Karpas-422 (cell line): ENCODE measurements at regions not wholly inside any gene's neighbourhood (a gene's known extent, or its start where the extent isn't known, plus 50 kb on each side); places are given as distances from the start of the nearest gene placed in this dataset.

ENCODE experiments used
- DNase-seq: peaks from one replicate; pipeline ENCODE4 v3.0.0-alpha.2; 2015
- H2AFZ ChIP-seq: fragments of 200-600 bp; sonication (generic); 2 replicates; pipeline ENCODE4 v1.6.1; 2014; ENCODE audit warnings: antibody characterized with exemption, low read length, mixed read lengths
- H3K27ac ChIP-seq: fragments of 200-600 bp; sonication (generic); 2 replicates; pipeline ENCODE4 v1.5.1; 2014; ENCODE audit warnings: mild to moderate bottlenecking, low read length, moderate library complexity
- H3K27me3 ChIP-seq: fragments of 200-600 bp; sonication (generic); 2 replicates; pipeline ENCODE4 v1.6.1; 2014; ENCODE audit warnings: low read length, mixed read lengths
- H3K36me3 ChIP-seq: fragments of 200-600 bp; sonication (generic); 2 replicates; pipeline ENCODE4 v1.6.1; 2014; ENCODE audit warnings: low read length, mixed read lengths; ENCODE audit not compliant: insufficient read depth
- H3K4me1 ChIP-seq: fragments of 200-600 bp; sonication (generic); 2 replicates; pipeline ENCODE4 v1.6.1; 2014; ENCODE audit warnings: mild to moderate bottlenecking, low read length, mixed read lengths
- H3K4me2 ChIP-seq: fragments of 200-600 bp; sonication (generic); 2 replicates; pipeline ENCODE4 v1.6.1; 2014; ENCODE audit warnings: low read length, low read depth, mild to moderate bottlenecking; ENCODE audit not compliant: poor library complexity, severe bottlenecking
- H3K4me3 ChIP-seq: fragments of 200-600 bp; sonication (generic); 2 replicates; pipeline ENCODE4 v1.5.1; 2014; ENCODE audit warnings: mild to moderate bottlenecking, antibody characterized with exemption, low read length, mixed read lengths
- H3K79me2 ChIP-seq: fragments of 200-600 bp; sonication (generic); 2 replicates; pipeline ENCODE4 v1.6.1; 2014; ENCODE audit warnings: mild to moderate bottlenecking, low read length, mixed read lengths
- H3K9ac ChIP-seq: fragments of 200-600 bp; sonication (generic); 2 replicates; pipeline ENCODE4 v1.6.0; 2014; ENCODE audit warnings: low read length
- H3K9me2 ChIP-seq: fragments of 200-600 bp; sonication (generic), shearing (Covaris generic); replicated peaks from 2 replicates; pipeline ENCODE4 v1.6.0; 2014; ENCODE audit warnings: mild to moderate bottlenecking, low read length, moderate library complexity; ENCODE audit not compliant: insufficient read depth
- H3K9me3 ChIP-seq: fragments of 300-700, 200-600 bp; sonication (generic); 2 replicates; pipeline ENCODE4 v1.6.1; 2014; ENCODE audit warnings: low read length, mixed read lengths
- H4K20me1 ChIP-seq: fragments of 200-600 bp; sonication (generic); 2 replicates; pipeline ENCODE4 v1.6.1; 2014; ENCODE audit warnings: mild to moderate bottlenecking, antibody characterized with exemption, low read length, low read depth; ENCODE audit not compliant: insufficient read depth

DNA sequence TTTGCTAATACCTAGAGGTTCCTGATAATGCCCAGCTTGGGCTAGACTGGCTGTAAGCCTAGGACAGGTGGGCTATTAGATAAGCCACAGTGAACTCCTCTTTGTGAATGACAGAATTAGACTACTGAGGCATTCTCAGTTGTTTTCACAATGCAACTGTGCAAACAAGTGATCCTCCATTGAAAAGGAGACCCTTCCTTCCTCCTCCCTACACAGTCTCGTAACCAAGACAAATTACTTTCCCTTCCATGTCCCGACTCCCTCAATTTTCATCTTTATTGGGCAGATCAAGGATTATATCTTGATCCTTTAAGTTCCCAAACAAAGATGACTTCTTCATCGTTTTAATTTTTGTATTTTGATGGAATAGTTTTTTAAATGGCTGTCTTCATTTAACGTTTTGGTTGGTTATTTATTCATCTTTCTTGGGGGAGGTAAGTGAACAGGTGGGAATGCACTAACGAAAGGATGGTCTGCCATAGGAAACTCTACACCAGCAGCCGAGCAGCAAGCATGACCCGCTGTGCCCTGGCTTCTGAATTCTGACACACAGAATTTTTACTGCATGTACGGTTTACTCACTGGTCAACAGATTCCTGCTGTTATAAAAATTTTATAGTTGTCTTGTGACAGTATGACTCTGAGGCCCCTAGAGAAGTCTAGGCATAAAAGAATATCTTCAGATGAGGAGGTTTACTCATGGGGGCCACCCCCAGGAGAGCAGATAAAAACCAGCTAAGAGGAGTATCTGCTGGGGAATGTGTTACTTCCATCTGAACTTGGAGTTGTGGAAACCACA is 137.5 kb upstream of the TUT7 start:
- Histone ChIP-seq H3K9ac (no peak overlapping the region), H3K4me1 (peaks cover 3% of the 10 kb centered on the region; the same call in 1 of the 2 replicates), H3K27me3 (no peaks in the 10 kb centered on the region), H3K9me2 (no peaks in the 10 kb centered on the region), H3K4me2 (no peak overlapping the region), H4K20me1 (no peaks in the 10 kb centered on the region), H3K36me3 (no peaks in the 10 kb centered on the region), H3K27ac (no peak overlapping the region), H2AFZ (no peak overlapping the region), H3K4me3 (no peak overlapping the region), H3K79me2 (no peaks in the 10 kb centered on the region), H3K9me3 (no peaks in the 10 kb centered on the region)
- no peak for DNase-seq

DNA sequence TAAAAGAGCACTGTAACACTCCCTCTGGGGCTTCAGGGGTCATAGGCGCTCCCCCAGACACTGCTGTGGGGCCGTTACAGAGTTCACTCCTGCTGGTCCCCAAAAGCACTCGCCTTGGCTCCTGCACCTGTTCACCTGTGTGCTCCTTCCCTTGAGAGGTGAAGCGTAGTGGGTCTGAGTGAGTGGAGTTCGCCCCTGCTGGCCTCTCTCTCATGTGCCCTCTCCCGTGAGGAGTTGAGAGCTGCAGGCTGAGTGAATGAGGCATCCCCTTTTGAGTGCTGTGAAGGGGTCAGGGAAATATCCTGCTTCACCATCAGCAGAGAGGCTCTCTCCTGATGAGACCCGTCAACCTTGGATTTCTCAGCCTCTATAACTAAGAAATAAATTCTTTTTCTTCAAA is 134.6 kb upstream of the TUT7 start:
- H3K9me3 ChIP-seq: no peaks in the 10 kb centered on the region
- no peaks in the 10 kb centered on the region for H3K79me2 ChIP-seq
- no peak overlapping the region for H3K4me3 ChIP-seq
- no peak for DNase-seq
- H3K27me3 ChIP-seq: no peaks in the 10 kb centered on the region
- no peak overlapping the region for H3K27ac ChIP-seq
- H3K4me2 ChIP-seq: no peak overlapping the region
- peaks cover 3% of the 10 kb centered on the region; the same call in 1 of the 2 replicates for H3K4me1 ChIP-seq
- H2AFZ ChIP-seq: no peak overlapping the region
- no peaks in the 10 kb centered on the region for H3K36me3 ChIP-seq
- H3K9me2 ChIP-seq: no peaks in the 10 kb centered on the region
- no peak overlapping the region for H3K9ac ChIP-seq
- H4K20me1 ChIP-seq: no peaks in the 10 kb centered on the region

DNA sequence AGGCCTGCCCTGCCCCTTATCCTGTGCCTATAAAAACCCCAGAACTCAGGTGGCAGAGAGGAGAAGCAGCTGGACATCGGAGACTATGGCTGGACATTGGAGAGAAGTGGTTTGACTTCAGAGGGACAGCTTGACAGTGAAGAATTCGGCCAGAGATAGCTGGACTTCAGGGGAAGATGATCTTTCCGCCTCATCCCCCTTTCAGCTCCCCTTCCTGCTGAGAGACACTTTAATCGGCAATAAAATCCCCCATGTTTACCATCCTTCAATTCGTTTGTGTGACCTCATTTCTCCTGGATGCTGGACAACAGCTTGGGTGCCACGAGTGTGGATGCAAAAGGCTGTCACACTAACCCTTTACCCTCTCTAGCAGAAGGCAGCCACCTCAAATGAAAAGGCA is 134.1 kb upstream of the TUT7 start:
- Histone ChIP-seq H3K4me3 (no peak overlapping the region), H3K9ac (no peak overlapping the region), H3K4me2 (no peak overlapping the region), H3K36me3 (no peaks in the 10 kb centered on the region), H3K27me3 (no peaks in the 10 kb centered on the region), H4K20me1 (no peaks in the 10 kb centered on the region), H3K4me1 (peaks cover 3% of the 10 kb centered on the region; the same call in 1 of the 2 replicates), H3K79me2 (no peaks in the 10 kb centered on the region), H2AFZ (no peak overlapping the region), H3K27ac (no peak overlapping the region), H3K9me3 (no peaks in the 10 kb centered on the region), H3K9me2 (no peaks in the 10 kb centered on the region)
- DNase-seq: no peak

DNA sequence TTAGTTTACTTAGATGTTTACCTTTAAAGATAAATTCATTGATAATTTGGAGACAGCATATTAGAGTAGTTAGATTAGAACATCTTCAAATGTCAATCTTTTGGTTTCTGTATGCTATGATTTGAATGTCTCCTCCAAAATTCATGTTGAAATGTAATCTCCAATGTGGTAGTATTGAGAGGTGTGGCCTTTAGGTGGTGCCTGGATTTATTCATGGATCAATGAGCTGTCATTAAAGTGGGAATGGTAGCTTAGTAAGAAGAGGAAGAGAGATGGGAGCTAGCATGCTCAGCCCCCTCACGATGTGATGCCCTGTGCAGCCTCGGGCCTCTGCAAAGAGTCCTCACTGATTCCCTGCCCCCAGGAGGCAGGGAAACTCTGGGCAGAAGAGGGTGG is 133.6 kb upstream of the TUT7 start:
- DNase-seq: no peak
- no peaks in the 10 kb centered on the region for H3K9me2 ChIP-seq
- H3K27ac ChIP-seq: no peak overlapping the region
- H3K79me2 ChIP-seq: no peaks in the 10 kb centered on the region
- H4K20me1 ChIP-seq: no peaks in the 10 kb centered on the region
- no peaks in the 10 kb centered on the region for H3K27me3 ChIP-seq
- H3K36me3 ChIP-seq: no peaks in the 10 kb centered on the region
- no peak overlapping the region for H3K4me2 ChIP-seq
- no peaks in the 10 kb centered on the region for H3K9me3 ChIP-seq
- no peak overlapping the region for H3K9ac ChIP-seq
- H2AFZ ChIP-seq: no peak overlapping the region
- peaks cover 3% of the 10 kb centered on the region; the same call in 1 of the 2 replicates for H3K4me1 ChIP-seq
- no peak overlapping the region for H3K4me3 ChIP-seq

DNA sequence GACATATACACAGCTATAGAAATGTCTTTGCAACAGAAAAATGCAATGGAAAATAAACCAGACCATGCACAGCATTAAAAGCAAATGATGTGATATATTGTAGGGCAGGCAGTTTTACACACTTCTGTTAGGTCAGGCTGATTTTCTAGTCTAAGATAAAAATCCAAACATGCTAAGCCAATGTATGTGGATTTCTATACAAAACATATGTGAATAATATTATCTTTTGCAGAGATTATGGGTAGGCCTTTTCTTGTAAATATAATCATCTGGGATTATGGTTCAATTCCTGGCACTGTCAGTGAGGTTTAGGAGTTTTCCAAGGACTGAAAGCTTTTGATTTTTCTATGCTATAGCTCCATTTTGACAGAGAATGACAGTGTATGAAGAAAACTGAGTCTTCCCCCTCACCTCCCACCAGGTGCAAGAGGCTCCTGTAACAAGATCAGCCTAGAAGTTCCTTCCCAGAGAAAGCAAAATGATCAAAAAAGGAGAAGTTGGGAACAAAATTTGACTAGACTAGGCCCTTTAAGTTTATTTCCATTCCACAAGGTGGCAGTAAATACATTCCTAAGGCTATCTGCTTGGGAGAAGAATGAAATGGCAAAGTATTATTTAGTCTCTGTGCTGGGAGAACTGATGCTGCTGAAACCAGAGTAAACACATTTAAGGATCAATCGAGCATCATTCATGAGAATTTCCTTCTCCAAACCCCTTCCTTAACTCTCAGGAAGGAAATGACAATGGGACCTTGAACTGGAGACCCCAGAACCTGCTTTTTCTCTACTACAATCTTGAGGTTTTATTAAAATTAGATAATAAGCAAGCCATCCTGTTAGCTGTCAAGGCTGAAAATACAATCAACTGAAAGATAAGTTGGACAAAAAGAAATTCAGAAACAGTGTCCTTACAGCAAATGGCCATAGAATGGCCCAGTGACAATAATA is 133.0 kb upstream of the TUT7 start:
- H3K4me3 ChIP-seq: no peak overlapping the region
- H3K9me2 ChIP-seq: no peaks in the 10 kb centered on the region
- no peaks in the 10 kb centered on the region for H3K27me3 ChIP-seq
- peaks cover 3% of the 10 kb centered on the region; the same call in 1 of the 2 replicates for H3K4me1 ChIP-seq
- no peaks in the 10 kb centered on the region for H3K9me3 ChIP-seq
- H4K20me1 ChIP-seq: no peaks in the 10 kb centered on the region
- no peak overlapping the region for H3K4me2 ChIP-seq
- H3K36me3 ChIP-seq: no peaks in the 10 kb centered on the region
- peak; percentile 80 for DNase-seq
- H3K9ac ChIP-seq: no peak overlapping the region
- H3K27ac ChIP-seq: no peak overlapping the region
- no peak overlapping the region for H2AFZ ChIP-seq
- H3K79me2 ChIP-seq: no peaks in the 10 kb centered on the region

DNA sequence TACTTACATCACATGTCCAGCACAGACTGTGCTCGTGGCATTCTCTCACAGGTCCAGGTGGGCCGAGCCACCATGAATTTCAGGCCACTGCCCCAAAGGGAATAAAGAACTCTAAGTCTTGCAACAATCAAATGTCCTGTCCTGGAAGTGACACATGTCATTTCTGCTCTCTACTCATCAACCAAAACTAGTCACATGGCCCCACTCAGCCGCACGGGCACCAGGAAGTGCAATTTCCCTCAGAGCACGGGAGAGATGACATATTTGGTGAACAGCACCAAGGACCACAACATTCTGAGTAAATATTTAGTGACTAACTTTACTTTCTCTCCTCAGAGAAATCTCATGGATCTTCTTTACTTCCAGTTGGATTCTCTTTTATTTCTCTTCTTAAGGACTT is 131.1 kb upstream of the TUT7 start:
- no peak overlapping the region for H2AFZ ChIP-seq
- H4K20me1 ChIP-seq: no peaks in the 10 kb centered on the region
- H3K36me3 ChIP-seq: no peaks in the 10 kb centered on the region
- no peak overlapping the region for H3K27ac ChIP-seq
- DNase-seq: no peak
- no peaks in the 10 kb centered on the region for H3K9me3 ChIP-seq
- H3K27me3 ChIP-seq: no peaks in the 10 kb centered on the region
- no peak overlapping the region for H3K4me3 ChIP-seq
- no peak overlapping the region for H3K9ac ChIP-seq
- H3K9me2 ChIP-seq: no peaks in the 10 kb centered on the region
- peaks cover 3% of the 10 kb centered on the region; the same call in 1 of the 2 replicates for H3K4me1 ChIP-seq
- H3K79me2 ChIP-seq: no peaks in the 10 kb centered on the region
- H3K4me2 ChIP-seq: no peak overlapping the region

DNA sequence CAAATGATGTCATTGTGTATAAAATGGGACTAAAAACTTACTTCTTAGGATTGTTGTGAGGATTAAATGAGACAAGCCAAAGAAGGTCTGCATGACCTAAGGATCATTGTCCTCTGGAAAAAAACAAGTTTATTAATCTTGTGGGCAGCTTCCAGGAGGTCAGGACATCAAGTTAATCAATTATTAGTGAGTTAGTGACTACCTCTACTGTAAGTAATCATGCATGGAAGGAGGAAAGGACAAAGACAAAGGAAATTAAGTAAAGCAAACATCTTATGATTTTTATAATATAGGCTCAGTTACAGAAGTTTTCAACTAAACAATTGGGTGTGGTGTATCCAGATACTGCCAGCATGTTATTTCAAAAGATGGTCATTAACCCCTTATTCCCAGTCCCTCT is 129.3 kb upstream of the TUT7 start:
- H3K4me1 ChIP-seq: peaks cover 3% of the 10 kb centered on the region; the same call in 1 of the 2 replicates
- no peak overlapping the region for H2AFZ ChIP-seq
- no peaks in the 10 kb centered on the region for H3K36me3 ChIP-seq
- DNase-seq: no peak
- H3K27me3 ChIP-seq: no peaks in the 10 kb centered on the region
- H4K20me1 ChIP-seq: no peaks in the 10 kb centered on the region
- H3K79me2 ChIP-seq: no peaks in the 10 kb centered on the region
- no peak overlapping the region for H3K27ac ChIP-seq
- no peak overlapping the region for H3K4me3 ChIP-seq
- H3K9ac ChIP-seq: no peak overlapping the region
- no peak overlapping the region for H3K4me2 ChIP-seq
- no peaks in the 10 kb centered on the region for H3K9me3 ChIP-seq
- no peaks in the 10 kb centered on the region for H3K9me2 ChIP-seq

DNA sequence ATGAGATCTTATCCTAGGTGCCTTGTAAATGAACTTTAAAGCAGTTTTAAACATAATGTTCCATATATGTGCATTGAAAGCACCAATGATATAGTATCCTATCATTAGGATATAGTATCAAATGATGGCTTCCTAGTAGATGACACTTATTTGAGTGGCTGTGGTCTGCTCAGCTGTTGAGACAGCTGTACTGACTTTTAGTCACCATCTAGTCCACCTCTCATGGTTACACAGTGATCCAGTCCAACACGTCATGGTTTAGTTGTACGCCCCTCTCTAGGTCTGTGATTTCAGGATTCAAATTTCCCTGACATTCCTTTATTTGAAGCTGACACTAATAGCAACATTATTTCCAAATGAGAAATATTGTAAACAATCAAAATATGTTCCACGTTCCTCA is 127.3 kb upstream of the TUT7 start:
- Histone ChIP-seq H3K4me2 (no peak overlapping the region), H3K4me1 (no peaks in the 10 kb centered on the region), H3K4me3 (no peak overlapping the region), H3K79me2 (no peaks in the 10 kb centered on the region), H4K20me1 (no peaks in the 10 kb centered on the region), H3K9me3 (no peaks in the 10 kb centered on the region), H3K27me3 (no peaks in the 10 kb centered on the region), H3K9me2 (no peaks in the 10 kb centered on the region), H3K36me3 (no peaks in the 10 kb centered on the region), H3K27ac (no peak overlapping the region), H2AFZ (no peak overlapping the region), H3K9ac (no peak overlapping the region)
- DNase-seq: no peak
